ENCODE measurements at regions not wholly inside any gene's neighbourhood (a gene's known extent, or its start where the extent isn't known, plus 50 kb on each side); places are given as distances from the start of the nearest gene placed in this dataset.

DNA sequence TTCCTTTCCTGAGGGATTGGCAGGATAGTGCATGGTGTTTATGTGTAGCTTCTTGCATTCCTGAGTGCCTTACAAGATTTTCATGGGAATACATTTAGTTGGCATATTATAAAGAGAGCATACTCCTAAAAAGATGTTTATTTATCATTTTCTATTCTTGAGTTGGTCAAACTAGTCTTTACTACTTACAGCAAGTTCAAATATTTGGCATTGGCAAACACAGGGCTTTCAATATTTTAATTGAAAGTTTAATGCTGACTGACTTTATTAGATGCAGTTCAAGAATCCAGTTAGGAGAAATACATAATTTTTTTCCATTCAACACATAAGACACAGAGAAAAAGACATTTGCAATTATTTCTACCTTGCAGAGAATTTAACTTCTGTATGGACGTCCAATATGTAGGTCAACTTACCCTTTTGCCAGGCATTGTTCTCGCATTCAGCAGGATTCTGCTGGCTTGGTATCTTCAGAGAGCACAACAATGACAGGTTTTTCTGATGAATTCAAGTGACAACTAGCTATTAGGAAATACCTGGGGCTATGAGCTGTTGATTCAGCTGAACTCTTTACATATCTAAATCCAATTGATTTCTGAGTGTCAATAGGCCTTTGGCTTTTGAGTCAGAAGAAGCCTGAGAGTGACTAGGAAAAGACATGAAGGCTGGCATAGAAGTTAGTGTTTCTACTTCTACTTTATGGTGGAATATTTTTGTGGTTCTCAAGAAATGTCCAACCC, 129.6 kb downstream of the LURAP1L start:
- no peak overlapping the region for H3K9ac ChIP-seq (ENCODE audit: low read length)
- no peaks in the 10 kb centered on the region for H3K27me3 ChIP-seq (ENCODE audit: control insufficient read depth, insufficient read depth, low read length)
- H3K4me1 ChIP-seq (ENCODE audit: control insufficient read depth, insufficient read depth, low read length) = no peaks in the 10 kb centered on the region
- H3K4me3 ChIP-seq (ENCODE audit: low read length) = no peak overlapping the region
- no peaks in the 10 kb centered on the region for H3K36me3 ChIP-seq (ENCODE audit: control insufficient read depth, insufficient read depth, low read length)
- H3K9me3 ChIP-seq (ENCODE audit: control insufficient read depth, low read length) = no peaks in the 10 kb centered on the region

DNA sequence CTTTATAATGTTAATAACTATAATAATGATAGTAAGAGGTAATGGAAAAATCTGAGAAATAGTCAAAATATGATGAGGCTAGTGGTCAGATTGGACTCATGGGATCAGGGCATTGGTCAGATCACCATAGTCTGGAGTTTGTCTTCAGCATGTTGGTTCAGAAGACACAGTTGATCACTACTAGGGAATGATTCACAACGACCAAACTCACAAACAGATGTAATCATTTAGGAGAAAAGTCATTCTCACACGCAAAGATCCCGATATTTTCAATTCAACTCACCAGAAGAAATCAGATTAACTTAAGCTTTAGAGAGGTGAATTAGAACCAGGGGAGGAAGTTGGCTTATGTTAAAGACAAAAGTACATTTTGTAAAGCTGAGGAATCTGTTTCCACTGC, 131.8 kb downstream of the LURAP1L start:
- Histone ChIP-seq H3K36me3 (ENCODE audit: control insufficient read depth, insufficient read depth, low read length) (no peaks in the 10 kb centered on the region), H3K27me3 (ENCODE audit: control insufficient read depth, insufficient read depth, low read length) (no peaks in the 10 kb centered on the region), H3K4me3 (ENCODE audit: low read length) (no peak overlapping the region), H3K9me3 (ENCODE audit: control insufficient read depth, low read length) (no peaks in the 10 kb centered on the region), H3K4me1 (ENCODE audit: control insufficient read depth, insufficient read depth, low read length) (no peaks in the 10 kb centered on the region), H3K9ac (ENCODE audit: low read length) (no peak overlapping the region)

DNA sequence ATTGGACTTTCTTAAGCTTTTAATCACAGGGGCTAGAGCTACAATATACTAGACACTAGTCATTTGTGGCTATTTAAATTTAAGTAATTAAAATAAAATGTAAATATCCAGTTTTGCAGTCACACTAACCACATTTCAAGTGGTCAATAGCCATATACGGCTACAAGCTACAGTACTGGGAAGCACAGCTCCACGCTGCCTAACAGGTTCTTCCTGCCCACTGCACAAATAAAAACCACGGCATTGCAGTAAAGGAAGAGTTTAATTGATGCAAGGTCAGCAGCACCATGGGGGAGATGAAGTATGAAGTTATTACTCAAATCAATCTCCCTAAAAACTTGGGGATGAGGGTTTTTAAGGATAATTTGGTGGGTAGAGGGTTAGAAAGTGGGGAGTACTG, 134.1 kb downstream of the LURAP1L start:
- H3K4me1 ChIP-seq (ENCODE audit: control insufficient read depth, insufficient read depth, low read length) = no peaks in the 10 kb centered on the region
- no peak overlapping the region for H3K4me3 ChIP-seq (ENCODE audit: low read length)
- no peaks in the 10 kb centered on the region for H3K9me3 ChIP-seq (ENCODE audit: control insufficient read depth, low read length)
- H3K36me3 ChIP-seq (ENCODE audit: control insufficient read depth, insufficient read depth, low read length) = no peaks in the 10 kb centered on the region
- H3K9ac ChIP-seq (ENCODE audit: low read length) = no peak overlapping the region
- no peaks in the 10 kb centered on the region for H3K27me3 ChIP-seq (ENCODE audit: control insufficient read depth, insufficient read depth, low read length)

DNA sequence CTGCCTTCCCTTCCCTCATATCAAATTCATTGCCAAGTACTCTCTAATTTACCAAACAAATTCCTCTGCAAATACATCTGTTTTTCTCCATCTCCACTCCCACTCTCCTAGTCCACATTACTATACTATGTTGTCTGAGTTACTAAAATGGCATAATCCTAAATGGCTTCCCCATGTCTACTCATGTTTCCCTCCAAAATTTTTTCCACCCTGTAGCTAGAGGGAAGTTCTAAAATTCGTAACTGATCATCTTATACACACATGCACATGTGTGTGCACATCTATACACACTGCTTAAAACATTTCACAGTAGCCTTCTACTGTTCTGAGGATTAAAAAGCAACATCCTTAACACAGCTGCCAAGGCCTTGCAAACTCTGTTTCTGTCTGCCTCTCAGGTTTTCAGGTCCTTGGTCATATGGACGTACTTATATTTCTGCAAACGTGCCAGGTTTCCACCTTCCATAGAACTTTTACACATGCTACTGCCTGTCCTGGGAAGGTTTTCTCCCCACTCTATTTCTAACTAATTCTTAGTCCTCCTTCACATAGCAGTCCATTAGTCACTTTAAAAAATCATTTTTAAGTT, 140.6 kb downstream of the LURAP1L start:
- H3K4me3 ChIP-seq (ENCODE audit: low read length) = no peak overlapping the region
- H3K4me1 ChIP-seq (ENCODE audit: control insufficient read depth, insufficient read depth, low read length) = no peaks in the 10 kb centered on the region
- no peaks in the 10 kb centered on the region for H3K27me3 ChIP-seq (ENCODE audit: control insufficient read depth, insufficient read depth, low read length)
- no peaks in the 10 kb centered on the region for H3K9me3 ChIP-seq (ENCODE audit: control insufficient read depth, low read length)
- H3K9ac ChIP-seq (ENCODE audit: low read length) = no peak overlapping the region
- no peaks in the 10 kb centered on the region for H3K36me3 ChIP-seq (ENCODE audit: control insufficient read depth, insufficient read depth, low read length)

DNA sequence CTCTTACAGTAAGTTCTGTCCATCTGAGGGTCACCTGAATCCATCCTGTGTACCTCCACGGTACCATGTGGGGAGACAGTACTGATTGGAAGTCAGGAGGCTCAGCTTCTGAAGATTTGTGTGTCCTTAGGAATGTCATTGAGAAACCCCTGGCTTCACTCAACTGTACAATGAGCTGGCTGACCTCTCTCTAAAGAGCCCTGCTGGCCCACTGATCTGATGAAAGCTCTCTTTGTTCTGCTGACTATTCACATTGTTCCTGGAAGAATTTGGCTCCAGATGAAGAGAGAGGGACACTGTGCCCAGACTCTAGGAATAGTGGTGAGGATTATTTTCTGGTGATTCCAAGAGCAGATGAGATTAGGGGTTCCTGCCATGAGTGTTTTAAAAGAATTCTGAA, 141.2 kb downstream of the LURAP1L start:
- Histone ChIP-seq H3K9me3 (ENCODE audit: control insufficient read depth, low read length) (no peaks in the 10 kb centered on the region), H3K4me1 (ENCODE audit: control insufficient read depth, insufficient read depth, low read length) (no peaks in the 10 kb centered on the region), H3K9ac (ENCODE audit: low read length) (no peak overlapping the region), H3K4me3 (ENCODE audit: low read length) (no peak overlapping the region), H3K27me3 (ENCODE audit: control insufficient read depth, insufficient read depth, low read length) (no peaks in the 10 kb centered on the region), H3K36me3 (ENCODE audit: control insufficient read depth, insufficient read depth, low read length) (no peaks in the 10 kb centered on the region)

DNA sequence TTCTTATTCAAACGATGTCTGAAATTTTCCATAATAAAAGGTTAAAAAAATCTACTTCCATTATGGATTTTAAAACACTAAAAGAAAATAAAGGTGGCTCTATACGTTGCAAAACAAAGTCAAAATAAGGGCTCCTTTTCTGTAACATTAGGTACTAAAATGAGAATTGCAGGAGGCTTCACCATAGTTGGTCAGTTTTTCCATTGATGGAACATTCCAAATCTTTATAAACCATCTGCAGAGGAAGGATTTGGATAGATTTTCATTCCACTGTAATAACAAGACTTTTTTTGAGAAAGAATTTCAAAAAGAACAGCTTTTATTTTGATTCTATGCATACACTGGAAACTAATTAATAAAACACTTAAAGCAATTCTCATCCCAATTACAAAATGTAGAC, 145.6 kb downstream of the LURAP1L start:
- H3K9ac ChIP-seq (ENCODE audit: low read length) = no peak overlapping the region
- H3K36me3 ChIP-seq (ENCODE audit: control insufficient read depth, insufficient read depth, low read length) = no peaks in the 10 kb centered on the region
- no peaks in the 10 kb centered on the region for H3K9me3 ChIP-seq (ENCODE audit: control insufficient read depth, low read length)
- H3K4me3 ChIP-seq (ENCODE audit: low read length) = no peak overlapping the region
- H3K4me1 ChIP-seq (ENCODE audit: control insufficient read depth, insufficient read depth, low read length) = no peaks in the 10 kb centered on the region
- no peaks in the 10 kb centered on the region for H3K27me3 ChIP-seq (ENCODE audit: control insufficient read depth, insufficient read depth, low read length)

DNA sequence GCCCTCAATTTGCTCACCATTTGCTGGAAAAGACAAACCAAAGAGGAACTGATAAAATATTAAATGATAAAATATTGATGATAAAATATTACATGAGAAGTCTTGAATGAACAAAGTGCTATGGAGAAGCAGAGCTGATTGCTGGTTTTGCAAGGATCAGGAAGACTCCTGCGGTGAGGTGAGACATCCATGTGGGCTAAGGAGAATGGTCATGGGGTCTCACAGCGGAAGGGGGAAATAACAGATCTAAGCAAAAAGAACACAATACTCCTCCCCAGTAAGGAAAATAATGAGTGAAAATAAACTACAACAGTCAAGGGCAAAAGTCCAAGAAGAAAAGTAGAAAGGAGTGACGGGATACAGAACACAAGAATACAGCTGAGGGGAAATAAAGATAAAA, 146.8 kb downstream of the LURAP1L start:
- Histone ChIP-seq H3K4me3 (ENCODE audit: low read length) (no peak overlapping the region), H3K9me3 (ENCODE audit: control insufficient read depth, low read length) (no peaks in the 10 kb centered on the region), H3K4me1 (ENCODE audit: control insufficient read depth, insufficient read depth, low read length) (no peaks in the 10 kb centered on the region), H3K36me3 (ENCODE audit: control insufficient read depth, insufficient read depth, low read length) (no peaks in the 10 kb centered on the region), H3K9ac (ENCODE audit: low read length) (no peak overlapping the region), H3K27me3 (ENCODE audit: control insufficient read depth, insufficient read depth, low read length) (no peaks in the 10 kb centered on the region)

DNA sequence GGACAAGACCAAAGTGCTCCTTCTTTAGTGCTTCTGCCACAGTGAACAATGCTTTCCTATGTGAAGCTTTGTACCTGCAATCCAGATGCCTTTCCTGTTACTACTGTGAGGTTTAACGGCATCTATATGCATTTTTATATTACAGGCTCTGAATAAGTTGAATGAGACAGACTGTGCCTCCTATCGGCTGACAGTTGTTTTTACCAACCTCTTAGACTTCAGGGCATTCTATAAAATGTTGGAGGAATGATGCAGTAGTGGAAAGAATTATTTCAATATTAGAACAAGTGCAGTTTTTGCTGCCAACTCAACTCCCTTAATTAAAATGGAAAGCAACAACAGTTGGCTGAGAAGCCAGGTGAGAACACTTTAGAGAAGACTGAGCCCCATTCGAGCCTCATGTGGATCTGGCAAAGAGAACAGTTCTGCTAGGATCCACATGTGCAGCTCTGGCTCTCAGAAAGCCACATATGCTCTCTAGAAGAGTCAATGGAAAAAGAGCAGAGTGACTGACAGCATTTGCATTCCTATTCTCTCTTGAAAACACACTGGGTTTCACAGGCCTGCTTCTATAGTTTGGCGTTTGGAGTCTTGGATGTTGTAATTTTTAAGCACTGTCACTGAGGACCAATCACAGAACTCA, 147.5 kb downstream of the LURAP1L start:
- H3K4me3 ChIP-seq (ENCODE audit: low read length) = no peak overlapping the region
- H3K36me3 ChIP-seq (ENCODE audit: control insufficient read depth, insufficient read depth, low read length) = no peaks in the 10 kb centered on the region
- no peak overlapping the region for H3K9ac ChIP-seq (ENCODE audit: low read length)
- no peaks in the 10 kb centered on the region for H3K27me3 ChIP-seq (ENCODE audit: control insufficient read depth, insufficient read depth, low read length)
- H3K9me3 ChIP-seq (ENCODE audit: control insufficient read depth, low read length) = no peaks in the 10 kb centered on the region
- H3K4me1 ChIP-seq (ENCODE audit: control insufficient read depth, insufficient read depth, low read length) = no peaks in the 10 kb centered on the region

DNA sequence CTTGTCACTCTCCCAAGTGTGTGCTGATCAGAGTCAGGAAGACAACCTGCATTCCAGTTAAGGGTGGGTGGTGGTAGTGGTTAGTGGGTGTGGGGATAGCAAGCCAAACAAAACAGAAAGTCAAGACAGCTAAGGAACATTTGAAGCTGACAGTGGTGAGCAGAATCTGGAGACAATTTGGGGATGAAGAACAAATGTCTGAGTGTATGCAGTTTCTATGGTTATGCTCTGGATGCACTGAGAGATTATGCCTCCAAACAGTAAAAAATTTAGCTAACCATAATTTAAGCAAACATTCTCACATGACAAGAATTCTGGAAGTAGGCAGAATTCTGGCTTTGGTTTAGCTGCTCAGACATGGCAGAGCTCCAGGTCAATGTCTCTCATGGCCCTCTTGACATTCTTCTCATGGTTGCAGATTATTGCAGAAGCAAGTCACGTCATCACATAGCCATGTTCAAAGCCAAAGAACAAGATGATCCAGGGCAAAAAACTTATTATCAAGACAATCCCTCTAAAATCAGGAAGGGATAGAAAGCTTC, 148.7 kb downstream of the LURAP1L start:
- Histone ChIP-seq H3K9ac (ENCODE audit: low read length) (no peak overlapping the region), H3K9me3 (ENCODE audit: control insufficient read depth, low read length) (no peaks in the 10 kb centered on the region), H3K27me3 (ENCODE audit: control insufficient read depth, insufficient read depth, low read length) (no peaks in the 10 kb centered on the region), H3K4me1 (ENCODE audit: control insufficient read depth, insufficient read depth, low read length) (no peaks in the 10 kb centered on the region), H3K36me3 (ENCODE audit: control insufficient read depth, insufficient read depth, low read length) (no peaks in the 10 kb centered on the region), H3K4me3 (ENCODE audit: low read length) (no peak overlapping the region)

DNA sequence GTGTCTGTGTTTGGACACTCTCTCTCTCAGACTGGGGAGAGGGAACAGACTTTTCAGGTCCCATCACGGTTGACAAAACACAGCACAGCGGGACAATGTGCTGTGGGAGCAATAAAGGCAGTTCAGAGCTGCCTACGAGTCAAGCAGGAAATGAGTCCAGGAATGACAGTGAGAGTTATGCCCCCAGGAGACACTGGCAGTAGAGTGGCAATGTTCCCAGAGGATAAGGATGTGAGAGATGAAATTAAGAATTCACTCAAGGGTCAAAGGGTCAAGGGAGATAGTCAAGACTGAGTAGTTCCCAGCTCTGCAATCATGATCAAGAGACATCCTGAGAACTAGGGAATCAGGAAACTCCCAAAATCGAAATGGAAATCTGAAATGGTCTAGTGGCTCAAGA, 156.1 kb downstream of the LURAP1L start:
- H3K9me3 ChIP-seq (ENCODE audit: control insufficient read depth, low read length) = no peaks in the 10 kb centered on the region
- no peaks in the 10 kb centered on the region for H3K36me3 ChIP-seq (ENCODE audit: control insufficient read depth, insufficient read depth, low read length)
- no peak overlapping the region for H3K9ac ChIP-seq (ENCODE audit: low read length)
- H3K4me3 ChIP-seq (ENCODE audit: low read length) = no peak overlapping the region
- no peaks in the 10 kb centered on the region for H3K27me3 ChIP-seq (ENCODE audit: control insufficient read depth, insufficient read depth, low read length)
- no peaks in the 10 kb centered on the region for H3K4me1 ChIP-seq (ENCODE audit: control insufficient read depth, insufficient read depth, low read length)

DNA sequence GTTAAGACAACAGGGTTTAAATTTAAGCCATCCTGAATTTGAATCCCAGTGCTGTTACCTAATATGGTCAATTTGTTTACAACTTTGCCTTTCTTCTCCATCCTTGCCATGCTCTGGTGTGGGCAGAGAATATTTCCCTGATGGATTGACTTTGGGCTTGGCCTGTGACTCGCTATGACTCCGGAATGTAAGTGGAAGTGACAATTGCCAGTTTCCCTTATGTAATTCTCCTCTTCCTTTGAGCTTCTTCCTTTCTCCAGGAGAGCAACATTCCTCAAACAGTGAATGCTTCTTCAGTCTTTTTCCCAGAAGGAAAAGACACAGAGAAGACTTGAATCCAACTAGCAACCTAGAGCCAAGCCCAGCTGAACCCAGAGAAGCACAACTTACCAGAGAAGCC, 159.1 kb downstream of the LURAP1L start:
- Histone ChIP-seq H3K36me3 (ENCODE audit: control insufficient read depth, insufficient read depth, low read length) (no peaks in the 10 kb centered on the region), H3K4me3 (ENCODE audit: low read length) (no peak overlapping the region), H3K9me3 (ENCODE audit: control insufficient read depth, low read length) (no peaks in the 10 kb centered on the region), H3K27me3 (ENCODE audit: control insufficient read depth, insufficient read depth, low read length) (no peaks in the 10 kb centered on the region), H3K4me1 (ENCODE audit: control insufficient read depth, insufficient read depth, low read length) (no peaks in the 10 kb centered on the region), H3K9ac (ENCODE audit: low read length) (no peak overlapping the region)

DNA sequence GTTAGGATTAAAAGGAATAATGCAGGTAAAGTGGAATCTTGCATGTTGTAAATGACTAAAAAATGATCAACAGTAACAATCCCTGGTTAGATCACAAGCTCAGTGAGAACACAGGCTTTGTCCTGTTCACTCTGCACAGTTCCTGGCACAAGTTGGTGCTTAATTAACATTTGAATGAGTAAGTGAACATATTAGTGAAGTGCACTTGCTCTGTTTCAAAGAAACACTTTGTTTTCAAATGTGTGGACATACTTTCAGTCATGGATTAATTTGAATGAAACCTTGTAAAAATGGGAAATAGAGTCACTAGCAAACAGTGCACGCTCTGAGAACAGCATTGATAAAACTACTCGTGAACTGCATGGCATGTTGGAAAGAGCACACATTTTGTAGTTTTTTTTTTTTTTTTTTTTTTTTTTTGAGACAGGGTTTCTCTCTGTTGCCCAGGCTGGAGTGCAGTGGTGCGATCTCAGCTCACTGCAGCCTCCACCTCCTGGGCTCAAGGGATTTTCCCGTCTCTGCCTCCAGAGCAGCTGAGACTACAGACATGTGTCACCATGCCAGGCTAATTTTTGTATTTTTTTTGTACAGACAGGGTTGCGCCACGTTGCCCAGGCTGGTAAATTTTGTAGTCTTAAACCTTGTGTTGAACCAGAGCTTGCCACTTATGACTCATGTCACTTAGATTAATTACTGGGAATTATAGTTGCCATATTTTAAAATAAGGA, 159.9 kb downstream of the LURAP1L start:
- Histone ChIP-seq H3K27me3 (ENCODE audit: control insufficient read depth, insufficient read depth, low read length) (no peaks in the 10 kb centered on the region), H3K9me3 (ENCODE audit: control insufficient read depth, low read length) (no peaks in the 10 kb centered on the region), H3K4me3 (ENCODE audit: low read length) (no peak overlapping the region), H3K36me3 (ENCODE audit: control insufficient read depth, insufficient read depth, low read length) (no peaks in the 10 kb centered on the region), H3K9ac (ENCODE audit: low read length) (no peak overlapping the region), H3K4me1 (ENCODE audit: control insufficient read depth, insufficient read depth, low read length) (no peaks in the 10 kb centered on the region)

Measured in mucosa of stomach (tissue), 1 donor.